Tongue (tissue), 1 donor: ENCODE measurements at regions not wholly inside any gene's neighbourhood (a gene's known extent, or its start where the extent isn't known, plus 50 kb on each side); places are given as distances from the start of the nearest gene placed in this dataset.
"Not testable (repeated sequence)": the region's sequence is repeated elsewhere in the genome, so short reads cannot be mapped to it uniquely, and the experiment has no call there.

ENCODE experiments used
- DNase-seq: peaks from one replicate; pipeline ENCODE4 v3.0.0-alpha.2; 2015

GRCh38 chr2:224650815-224651439 lies 65.2 kb downstream of the CCDC195 start:
- peak; percentile 83 for DNase-seq

GRCh38 chr2:224647684-224648083 lies 62.5 kb upstream of the CUL3 start:
- DNase-seq = not testable (repeated sequence)

- peak; percentile 22 for DNase-seq
These were observed 61.2 kb upstream of the CUL3 start for GRCh38 chr2:224646242-224646846.

- no peak for DNase-seq
These were observed 60.6 kb upstream of the CUL3 start for GRCh38 chr2:224645722-224646121.

GRCh38 chr2:224640679-224641078 lies 55.5 kb upstream of the CUL3 start:
- DNase-seq = no peak

- no peak for DNase-seq
These were observed 53.2 kb upstream of the CUL3 start for GRCh38 chr2:224638301-224638823.
